ENCODE measurements at regions not wholly inside any gene's neighbourhood (a gene's known extent, or its start where the extent isn't known, plus 50 kb on each side); places are given as distances from the start of the nearest gene placed in this dataset.

- ATAC-seq (replicated peaks in 6 of 8), result no peak
- in situ Hi-C loops (cut with MboI; ENCODE audit: low pct_unique_long_range_greater_than_20kb in 2 of 9, low sequenced_read_pairs in 9 of 9, unreplicated experiment in 9 of 9), result no loop called here
- WGBS, 10 experiments, result 19 to 100% (median 89%) methylated on average over 1 to 12 of the region's 16 CpGs; no CpG with 5 or more reads in 1 of the 10 experiments
- Histone ChIP-seq H3K4me3 (no peak overlapping the region), H3K4me1 (replicated peaks in 1 of 2) (peaks cover 45 to 48% of the 10 kb centered on the region in 2 donors), H3K27ac (no peak overlapping the region)
These were observed 349.0 kb downstream of the CYRIA start for GRCh38 chr2:16316456-16317210.

- WGBS, 10 experiments, result 0 to 100% (median 65%) methylated on average over 1 to 5 of the region's 9 CpGs; no CpG with 5 or more reads in 2 of the 10 experiments
- in situ Hi-C loops (cut with MboI; ENCODE audit: low pct_unique_long_range_greater_than_20kb in 2 of 9, low sequenced_read_pairs in 9 of 9, unreplicated experiment in 9 of 9), result no loop called here
- H3K4me3 ChIP-seq, result no peak overlapping the region
- H3K27ac ChIP-seq, result no peak overlapping the region
- peaks cover 41 to 44% of the 10 kb centered on the region in 2 donors for H3K4me1 ChIP-seq (replicated peaks in 1 of 2)
- no peak for ATAC-seq (replicated peaks in 6 of 8)
These were observed 349.7 kb downstream of the CYRIA start for GRCh38 chr2:16315908-16316307.

GRCh38 chr2:16315458-16315835, 350.2 kb downstream of the CYRIA start:
- Histone ChIP-seq H3K4me3 (no peak overlapping the region), H3K27ac (no peak overlapping the region), H3K4me1 (replicated peaks in 1 of 2) (peaks cover 37 to 39% of the 10 kb centered on the region in 2 donors)
- in situ Hi-C loops (cut with MboI; ENCODE audit: low pct_unique_long_range_greater_than_20kb in 2 of 9, low sequenced_read_pairs in 9 of 9, unreplicated experiment in 9 of 9), result no loop called here
- ATAC-seq (replicated peaks in 6 of 8), result no peak
- 14 to 100% (median 72%) methylated on average over 1 to 5 of the region's 5 CpGs; no CpG with 5 or more reads in 1 of the 10 experiments for WGBS, 10 experiments

DNA sequence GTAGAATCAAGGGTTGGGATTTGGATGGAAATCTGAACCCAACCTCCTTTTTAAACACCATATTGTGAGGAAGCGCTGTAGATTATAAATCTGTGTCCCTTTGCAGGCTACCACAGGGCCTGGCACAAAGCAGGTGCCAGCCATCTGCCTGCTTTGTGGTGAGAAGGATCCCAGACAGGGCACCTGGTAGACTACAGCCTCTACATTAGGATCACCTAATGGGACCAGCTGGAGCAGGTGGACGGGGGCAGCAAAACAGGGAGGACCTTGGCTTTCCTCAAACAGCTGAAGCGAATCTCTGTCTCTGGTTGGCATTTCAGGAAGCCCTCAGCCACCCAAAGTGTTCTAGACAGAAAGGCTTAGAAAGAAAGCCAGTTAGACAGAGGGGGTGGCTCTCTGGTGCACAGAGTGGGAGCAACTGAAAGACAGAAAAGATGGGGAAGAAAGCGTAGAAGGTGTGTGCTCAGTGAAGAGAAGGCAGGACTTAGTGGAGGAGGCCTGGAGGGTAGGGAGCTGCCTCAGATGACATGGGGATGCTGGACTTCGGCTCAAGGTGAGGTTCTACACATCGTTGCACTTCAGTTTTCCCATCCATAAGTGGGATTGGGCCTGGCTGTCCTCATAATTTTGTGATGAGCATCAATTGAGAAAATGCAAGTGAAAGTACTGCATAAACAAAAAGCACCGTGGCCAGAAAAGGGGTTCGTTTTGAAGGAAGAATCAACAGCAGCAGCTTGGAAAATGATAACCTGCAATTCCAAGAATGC, 350.8 kb downstream of the CYRIA start:
- no peak overlapping the region for H3K27ac ChIP-seq
- no peak overlapping the region for H3K4me3 ChIP-seq
- 0 to 96% (median 81%) methylated on average over 1 to 6 of the region's 8 CpGs for WGBS, 10 experiments
- in situ Hi-C loops (cut with MboI; ENCODE audit: low pct_unique_long_range_greater_than_20kb in 2 of 9, low sequenced_read_pairs in 9 of 9, unreplicated experiment in 9 of 9), result no loop called here
- ATAC-seq (replicated peaks in 6 of 8), result no peak
- peaks cover 31 to 33% of the 10 kb centered on the region in 2 donors for H3K4me1 ChIP-seq (replicated peaks in 1 of 2)

DNA sequence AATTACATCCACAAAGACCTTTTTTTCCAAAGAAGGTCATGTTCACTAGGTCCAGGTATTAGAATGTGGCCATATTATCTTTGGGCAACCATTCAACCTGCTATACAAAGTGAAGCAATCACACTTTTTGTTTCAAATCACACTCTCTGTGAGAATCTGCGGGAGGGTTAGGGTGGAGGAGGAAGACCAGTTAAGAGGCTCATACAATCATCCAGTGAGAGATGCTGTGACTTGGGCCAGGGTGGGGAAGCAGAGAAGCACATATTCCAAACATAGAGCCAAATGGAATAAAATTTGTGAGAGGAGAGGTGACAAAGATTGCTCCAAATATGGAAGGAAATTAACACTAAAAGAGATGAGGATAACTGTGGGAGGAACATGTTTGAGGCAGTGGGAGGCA, 351.6 kb downstream of the CYRIA start:
- peaks cover 22 to 25% of the 10 kb centered on the region in 2 donors for H3K4me1 ChIP-seq (replicated peaks in 1 of 2)
- in situ Hi-C loops (cut with MboI; ENCODE audit: low pct_unique_long_range_greater_than_20kb in 2 of 9, low sequenced_read_pairs in 9 of 9, unreplicated experiment in 9 of 9), result no loop called here
- no peak overlapping the region for H3K27ac ChIP-seq
- 0 to 100% (median 100%) methylated on average over 1 of the region's 1 CpG; no CpG with 5 or more reads in 3 of the 10 experiments for WGBS, 10 experiments
- ATAC-seq (replicated peaks in 6 of 8), result no peak
- H3K4me3 ChIP-seq, result no peak overlapping the region

DNA sequence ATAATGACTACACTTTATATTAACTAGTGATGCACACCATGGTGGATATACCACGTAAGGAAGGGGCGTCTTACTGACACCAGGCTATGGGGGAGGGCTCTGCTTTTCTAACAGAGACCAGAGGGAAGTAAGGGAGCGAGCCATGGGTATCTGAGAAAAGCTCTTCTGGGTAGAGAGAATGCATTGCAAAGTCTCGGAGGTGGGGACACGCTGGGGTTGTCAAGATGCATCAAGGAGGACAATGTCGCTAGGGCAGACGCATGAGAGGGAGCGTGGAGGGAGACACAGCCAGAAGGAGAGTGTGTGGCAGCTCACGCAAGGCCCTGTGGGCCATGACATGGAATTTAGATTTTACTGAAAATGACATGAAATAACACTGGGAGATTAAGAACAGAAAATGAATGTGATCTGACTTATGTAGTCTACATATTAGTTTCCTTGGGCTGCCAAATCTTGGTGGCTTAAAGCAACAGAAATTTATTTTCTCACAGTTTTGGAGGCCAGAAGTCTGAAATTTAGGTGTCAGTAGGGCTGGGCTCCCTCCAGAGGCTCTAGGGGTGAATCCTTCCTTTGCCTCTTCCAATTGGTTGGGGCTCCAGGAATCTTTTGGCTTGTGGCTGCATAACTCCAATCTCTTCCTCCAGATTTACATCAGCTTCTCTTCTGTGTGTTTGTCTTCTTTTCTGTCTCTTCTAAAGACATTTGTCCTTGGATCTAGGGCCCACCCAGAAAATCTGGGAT, 352.2 kb downstream of the CYRIA start:
- H3K4me3 ChIP-seq, result no peak overlapping the region
- 0 to 100% (median 93%) methylated on average over 1 to 8 of the region's 9 CpGs; no CpG with 5 or more reads in 1 of the 10 experiments for WGBS, 10 experiments
- ATAC-seq (replicated peaks in 6 of 8), result no peak
- H3K4me1 ChIP-seq (replicated peaks in 1 of 2), result peaks cover 16 to 19% of the 10 kb centered on the region in 2 donors
- no peak overlapping the region for H3K27ac ChIP-seq
- in situ Hi-C loops (cut with MboI; ENCODE audit: low pct_unique_long_range_greater_than_20kb in 2 of 9, low sequenced_read_pairs in 9 of 9, unreplicated experiment in 9 of 9), result no loop called here

- H3K4me1 ChIP-seq (replicated peaks in 1 of 2), result peaks cover 12 to 15% of the 10 kb centered on the region in 2 donors
- no peak overlapping the region for H3K27ac ChIP-seq
- no peak for ATAC-seq (replicated peaks in 6 of 8)
- no peak overlapping the region for H3K4me3 ChIP-seq
- in situ Hi-C loops (cut with MboI; ENCODE audit: low pct_unique_long_range_greater_than_20kb in 2 of 9, low sequenced_read_pairs in 9 of 9, unreplicated experiment in 9 of 9), result no loop called here
- WGBS, 10 experiments, result 28 to 100% (median 82%) methylated on average over 1 to 2 of the region's 2 CpGs; no CpG with 5 or more reads in 6 of the 10 experiments
These were observed 352.9 kb downstream of the CYRIA start for GRCh38 chr2:16312771-16313170.

DNA sequence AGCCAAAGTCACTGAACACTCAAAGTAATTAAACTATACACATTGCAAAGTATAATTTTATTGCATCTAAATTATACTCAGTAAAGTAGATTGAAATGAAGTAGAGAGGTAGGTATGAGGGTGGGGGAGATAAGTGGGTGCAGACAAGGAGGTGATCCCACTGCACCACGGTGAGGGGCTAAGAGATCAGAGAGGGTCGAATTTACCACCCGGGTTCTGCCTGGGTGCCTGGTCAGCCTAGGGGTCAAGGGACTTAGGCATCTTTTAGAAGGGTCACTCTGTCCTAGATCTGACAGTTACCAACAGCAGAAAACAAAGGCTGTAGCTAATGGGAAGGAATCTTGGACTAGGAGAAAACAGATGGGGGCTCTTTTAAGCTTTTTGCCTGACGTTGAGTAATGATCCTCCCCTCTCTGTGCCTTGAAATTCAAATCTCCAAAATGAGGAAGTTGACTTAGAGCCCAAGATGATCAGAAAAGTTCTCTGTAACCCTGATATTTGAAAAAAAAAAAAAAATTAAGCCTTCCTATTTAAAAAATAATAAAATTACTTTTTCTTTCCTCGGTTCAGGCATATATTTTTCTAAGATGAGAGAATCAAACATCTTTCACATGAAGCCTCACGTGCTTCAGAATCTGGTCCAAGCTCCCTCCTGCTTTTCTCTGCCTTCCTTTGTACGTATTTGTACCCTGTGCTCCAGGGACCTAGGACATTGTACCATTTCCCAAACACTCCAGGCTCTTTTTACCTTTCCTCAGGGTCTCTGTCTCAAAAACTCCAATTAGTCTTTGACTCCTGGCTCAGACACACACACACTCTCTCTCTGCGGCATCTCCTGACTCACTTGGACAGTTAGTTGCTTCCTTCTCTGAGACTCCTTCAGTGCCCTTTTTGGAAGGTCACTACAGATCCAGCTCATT, 353.9 kb downstream of the CYRIA start:
- peaks cover 12 to 15% of the 10 kb centered on the region in 2 donors for H3K4me1 ChIP-seq (replicated peaks in 1 of 2)
- no peak overlapping the region for H3K4me3 ChIP-seq
- 0 to 80% (median 24%) methylated on average over 1 to 8 of the region's 8 CpGs for WGBS, 10 experiments
- no peak for ATAC-seq (replicated peaks in 6 of 8)
- H3K27ac ChIP-seq, result no peak overlapping the region
- in situ Hi-C loops (cut with MboI; ENCODE audit: low pct_unique_long_range_greater_than_20kb in 2 of 9, low sequenced_read_pairs in 9 of 9, unreplicated experiment in 9 of 9), result no loop called here

DNA sequence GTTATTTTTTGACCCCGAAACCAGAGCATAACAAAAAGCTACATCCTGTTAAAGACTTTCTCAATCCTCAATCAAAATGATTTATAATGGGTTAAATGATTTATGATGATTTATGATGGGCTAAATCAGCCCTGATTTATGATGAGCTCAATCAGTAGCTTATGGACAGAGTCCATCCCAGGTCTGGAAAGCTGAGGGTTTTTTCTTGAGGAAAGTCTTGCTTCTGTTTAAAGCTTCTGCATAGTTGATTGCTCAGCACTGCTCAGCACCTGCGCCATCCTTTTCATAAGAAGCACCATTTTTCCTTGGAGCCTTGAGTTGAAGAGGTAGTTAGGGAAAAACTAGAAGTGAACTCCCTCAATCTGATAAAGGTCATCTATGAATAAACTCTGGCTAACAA, 356.8 kb downstream of the CYRIA start:
- Histone ChIP-seq H3K4me3 (no peak overlapping the region), H3K27ac (no peak overlapping the region), H3K4me1 (replicated peaks in 1 of 2) (peaks cover 5 to 6% of the 10 kb centered on the region in 2 donors)
- ATAC-seq (replicated peaks in 6 of 8), result no peak
- in situ Hi-C loops (cut with MboI; ENCODE audit: low pct_unique_long_range_greater_than_20kb in 2 of 9, low sequenced_read_pairs in 9 of 9, unreplicated experiment in 9 of 9), result no loop called here
- 0 to 100% (median 86%) methylated on average over 1 to 2 of the region's 2 CpGs; no CpG with 5 or more reads in 1 of the 10 experiments for WGBS, 10 experiments

DNA sequence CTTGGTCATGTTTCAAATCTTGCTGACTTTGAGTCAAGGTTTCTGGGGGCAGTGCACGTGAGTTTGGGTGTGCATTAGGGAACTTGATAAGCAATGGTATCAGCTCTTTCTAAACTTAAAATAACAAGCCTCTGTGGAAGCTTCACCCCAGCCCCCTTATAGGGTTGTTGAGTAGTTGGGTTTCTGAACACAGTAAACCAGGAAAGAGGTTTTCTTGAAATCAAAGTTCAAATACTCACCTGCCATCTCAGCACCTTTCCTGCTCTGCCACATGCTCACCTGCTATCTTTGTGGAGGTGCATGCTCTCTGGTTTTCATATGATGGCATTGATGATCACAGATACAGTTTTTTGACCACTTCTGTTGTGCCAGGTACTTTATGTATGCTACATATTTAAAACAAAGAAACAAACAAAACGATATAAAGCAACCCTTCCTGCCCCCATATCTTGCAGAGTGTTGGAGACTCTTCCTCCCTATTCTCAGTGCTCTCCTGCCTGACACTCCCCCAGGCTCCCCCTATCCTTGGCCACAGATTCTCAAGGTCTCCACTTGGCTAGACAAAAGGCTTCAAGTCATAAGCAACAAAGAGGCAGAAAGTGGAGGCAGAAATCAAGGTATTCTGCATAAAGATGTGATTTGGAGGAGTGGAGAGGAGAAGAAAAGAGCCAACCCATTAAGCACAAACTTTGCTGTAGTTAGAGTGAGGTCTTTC, 360.6 kb downstream of the CYRIA start:
- in situ Hi-C loops (cut with MboI; ENCODE audit: low pct_unique_long_range_greater_than_20kb in 2 of 9, low sequenced_read_pairs in 9 of 9, unreplicated experiment in 9 of 9), result no loop called here
- no peak overlapping the region for H3K4me3 ChIP-seq
- no peak overlapping the region for H3K27ac ChIP-seq
- H3K4me1 ChIP-seq (replicated peaks in 1 of 2), result peaks cover 0 to 8% of the 10 kb centered on the region in 2 donors
- 0 to 51% (median 24%) methylated on average over 1 to 2 of the region's 2 CpGs; no CpG with 5 or more reads in 4 of the 10 experiments for WGBS, 10 experiments
- no peak for ATAC-seq (replicated peaks in 6 of 8)

- in situ Hi-C loops (cut with MboI; ENCODE audit: low pct_unique_long_range_greater_than_20kb in 2 of 9, low sequenced_read_pairs in 9 of 9, unreplicated experiment in 9 of 9), result no loop called here
- H3K4me3 ChIP-seq, result no peak overlapping the region
- peaks cover 0 to 8% of the 10 kb centered on the region in 2 donors for H3K4me1 ChIP-seq (replicated peaks in 1 of 2)
- ATAC-seq (replicated peaks in 6 of 8), result peak in 1 of 8 experiments; percentile 65
- 10 to 85% (median 45%) methylated on average over 1 to 8 of the region's 8 CpGs for WGBS, 10 experiments
- H3K27ac ChIP-seq, result no peak overlapping the region
These were observed 361.9 kb downstream of the CYRIA start for GRCh38 chr2:16303761-16304160.

DNA sequence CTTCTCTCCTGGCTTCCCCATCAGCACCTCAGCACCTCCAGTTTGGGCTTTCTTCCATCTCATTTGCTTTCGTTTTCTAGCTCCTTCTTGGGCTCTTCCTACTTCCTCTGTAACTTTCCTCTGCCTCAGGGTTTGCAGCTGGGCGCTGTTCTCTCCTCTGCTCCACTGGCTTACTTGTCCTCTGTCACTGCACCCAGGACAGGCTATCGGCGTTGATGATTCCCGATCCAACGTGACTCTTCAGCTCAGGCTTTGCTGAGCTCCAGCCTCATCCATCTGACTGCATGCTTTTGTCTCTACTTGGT, 362.4 kb downstream of the CYRIA start:
- peak in 2 of 8 experiments; percentile 62 to 68 for ATAC-seq (replicated peaks in 6 of 8)
- H3K27ac ChIP-seq, result no peak overlapping the region
- in situ Hi-C loops (cut with MboI; ENCODE audit: low pct_unique_long_range_greater_than_20kb in 2 of 9, low sequenced_read_pairs in 9 of 9, unreplicated experiment in 9 of 9), result no loop called here
- 8 to 67% (median 29%) methylated on average over 1 to 6 of the region's 6 CpGs for WGBS, 10 experiments
- H3K4me1 ChIP-seq (replicated peaks in 1 of 2), result peaks cover 0 to 8% of the 10 kb centered on the region in 2 donors
- H3K4me3 ChIP-seq, result no peak overlapping the region

Data from motor neuron (in vitro differentiated cells).